Progenitor cell of endocrine pancreas (in vitro differentiated cells): ENCODE measurements at regions not wholly inside any gene's neighbourhood (a gene's known extent, or its start where the extent isn't known, plus 50 kb on each side); places are given as distances from the start of the nearest gene placed in this dataset.

ENCODE experiments used
- DNase-seq: peaks from one replicate; pipeline ENCODE4 v3.0.0; 2021; ENCODE audit warnings: low spot score; ENCODE audit not compliant: unreplicated experiment
- H3K27ac Mint-ChIP-seq: 2 replicates; pipeline ENCODE4 v1.8.0; 2021; ENCODE audit warnings: mild to moderate bottlenecking, moderate library complexity, mixed read lengths
- H3K27me3 Mint-ChIP-seq: 2 replicates; pipeline ENCODE4 v1.8.0; 2021; ENCODE audit warnings: mixed read lengths
- H3K36me3 Mint-ChIP-seq: 2 replicates; pipeline ENCODE4 v1.8.0; 2022; ENCODE audit warnings: mixed read lengths; ENCODE audit not compliant: insufficient read depth
- H3K4me1 Mint-ChIP-seq: 2 replicates; pipeline ENCODE4 v1.8.0; 2021; ENCODE audit warnings: low read depth, mixed read lengths
- H3K4me3 Mint-ChIP-seq: 2 replicates; pipeline ENCODE4 v1.8.0; 2021; ENCODE audit warnings: low read depth, mild to moderate bottlenecking, moderate library complexity, mixed read lengths
- H3K9me3 Mint-ChIP-seq: 2 replicates; pipeline ENCODE4 v1.8.0; 2021; ENCODE audit warnings: low read depth, mixed read lengths
- TF ChIP-seq, protein P1 (sequence below): fragments of 200-600 bp; sonication (generic); IDR thresholded peaks from one replicate; pipeline ENCODE4 v1.5.0; 2021; ENCODE audit warnings: antibody characterized with exemption, mild to moderate bottlenecking; ENCODE audit not compliant: unreplicated experiment

DNA sequence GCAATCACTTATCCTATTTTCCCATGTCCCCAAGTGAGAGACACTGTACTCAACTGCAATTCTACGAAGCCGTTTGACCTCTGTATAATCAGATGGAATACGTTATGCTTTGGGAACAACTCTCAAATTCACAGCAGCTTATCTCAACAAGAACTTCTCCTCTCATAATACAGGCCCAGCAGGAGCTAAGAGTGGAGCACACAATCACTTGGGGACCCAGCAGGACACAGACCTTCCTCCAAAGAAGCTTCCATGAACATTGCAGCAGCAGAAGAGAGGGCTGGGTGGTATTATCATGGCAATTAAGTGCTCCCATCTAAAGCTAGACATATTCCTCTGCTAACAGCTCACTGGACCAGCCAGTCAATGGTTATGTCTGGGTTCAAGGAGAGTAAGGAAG, 428.3 kb upstream of the MIR17HG start:
- H3K36me3 Mint-ChIP-seq: no peaks in the 10 kb centered on the region
- TF ChIP-seq, protein P1, sequence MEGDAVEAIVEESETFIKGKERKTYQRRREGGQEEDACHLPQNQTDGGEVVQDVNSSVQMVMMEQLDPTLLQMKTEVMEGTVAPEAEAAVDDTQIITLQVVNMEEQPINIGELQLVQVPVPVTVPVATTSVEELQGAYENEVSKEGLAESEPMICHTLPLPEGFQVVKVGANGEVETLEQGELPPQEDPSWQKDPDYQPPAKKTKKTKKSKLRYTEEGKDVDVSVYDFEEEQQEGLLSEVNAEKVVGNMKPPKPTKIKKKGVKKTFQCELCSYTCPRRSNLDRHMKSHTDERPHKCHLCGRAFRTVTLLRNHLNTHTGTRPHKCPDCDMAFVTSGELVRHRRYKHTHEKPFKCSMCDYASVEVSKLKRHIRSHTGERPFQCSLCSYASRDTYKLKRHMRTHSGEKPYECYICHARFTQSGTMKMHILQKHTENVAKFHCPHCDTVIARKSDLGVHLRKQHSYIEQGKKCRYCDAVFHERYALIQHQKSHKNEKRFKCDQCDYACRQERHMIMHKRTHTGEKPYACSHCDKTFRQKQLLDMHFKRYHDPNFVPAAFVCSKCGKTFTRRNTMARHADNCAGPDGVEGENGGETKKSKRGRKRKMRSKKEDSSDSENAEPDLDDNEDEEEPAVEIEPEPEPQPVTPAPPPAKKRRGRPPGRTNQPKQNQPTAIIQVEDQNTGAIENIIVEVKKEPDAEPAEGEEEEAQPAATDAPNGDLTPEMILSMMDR: no peak
- H3K4me3 Mint-ChIP-seq: no peak overlapping the region
- no peak overlapping the region for H3K27ac Mint-ChIP-seq
- peaks cover 3% of the 10 kb centered on the region for H3K4me1 Mint-ChIP-seq
- H3K9me3 Mint-ChIP-seq: no peaks in the 10 kb centered on the region
- DNase-seq: no peak
- no peaks in the 10 kb centered on the region for H3K27me3 Mint-ChIP-seq

- Mint-ChIP-seq H3K27ac (no peak overlapping the region), H3K9me3 (peaks cover 3% of the 10 kb centered on the region), H3K4me1 (peaks cover 6% of the 10 kb centered on the region), H3K4me3 (no peak overlapping the region), H3K36me3 (no peaks in the 10 kb centered on the region), H3K27me3 (peaks cover 16% of the 10 kb centered on the region)
- no peak for DNase-seq
- TF ChIP-seq, protein P1: no peak
Observed at GRCh38 chr13:90926459-90926858, 421.0 kb upstream of the MIR17HG start.

DNA sequence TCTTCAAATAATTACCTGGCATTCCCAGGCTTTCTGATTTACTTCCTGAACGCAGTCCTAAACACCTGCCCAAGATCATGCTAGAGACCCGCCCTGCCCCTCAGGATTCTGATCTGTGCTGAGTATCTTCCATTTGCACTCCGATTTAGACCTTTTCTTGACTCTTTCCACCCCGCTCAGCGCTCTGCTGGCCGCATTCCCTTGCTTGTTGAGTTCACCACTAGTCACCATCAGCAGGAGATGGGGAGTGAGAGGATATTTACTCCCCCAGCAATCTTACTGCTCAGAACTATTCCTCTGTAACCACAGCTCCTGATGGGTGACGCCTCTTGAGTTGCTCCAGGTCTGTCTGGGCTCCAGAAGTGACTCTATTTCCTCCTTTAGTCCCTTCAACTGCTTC, 419.4 kb upstream of the MIR17HG start:
- no peak overlapping the region for H3K4me3 Mint-ChIP-seq
- no peaks in the 10 kb centered on the region for H3K36me3 Mint-ChIP-seq
- H3K27ac Mint-ChIP-seq: no peak overlapping the region
- peaks cover 3% of the 10 kb centered on the region for H3K9me3 Mint-ChIP-seq
- H3K4me1 Mint-ChIP-seq: peaks cover 5% of the 10 kb centered on the region
- TF ChIP-seq, protein P1: no peak
- DNase-seq: no peak
- peaks cover 16% of the 10 kb centered on the region for H3K27me3 Mint-ChIP-seq

- H3K4me3 Mint-ChIP-seq: no peak overlapping the region
- TF ChIP-seq, protein P1: no peak
- DNase-seq: no peak
- H3K27ac Mint-ChIP-seq: no peak overlapping the region
- no peaks in the 10 kb centered on the region for H3K36me3 Mint-ChIP-seq
- H3K4me1 Mint-ChIP-seq: peaks cover 8% of the 10 kb centered on the region
- peaks cover 3% of the 10 kb centered on the region for H3K9me3 Mint-ChIP-seq
- peaks cover 4% of the 10 kb centered on the region for H3K27me3 Mint-ChIP-seq
Observed at GRCh38 chr13:90933097-90933826, 414.2 kb upstream of the MIR17HG start.

DNA sequence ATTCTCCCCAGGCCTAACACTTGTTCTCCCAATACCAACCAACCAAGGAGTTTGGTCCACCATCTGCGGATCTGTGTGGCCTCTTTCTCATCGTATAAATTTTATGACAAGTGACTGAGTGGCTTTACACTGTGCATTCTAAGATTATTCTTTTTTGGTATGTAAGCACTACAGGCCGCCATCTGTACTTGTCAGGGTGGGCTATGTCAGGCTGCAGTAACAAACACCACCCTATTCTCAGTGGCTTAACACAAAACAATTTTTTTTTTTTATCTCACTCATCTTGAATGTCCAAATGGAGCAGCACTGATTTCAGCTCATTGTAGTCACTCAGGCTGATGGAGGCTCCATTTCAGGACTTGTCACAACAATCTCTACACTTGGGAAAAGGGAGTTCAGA, 412.7 kb upstream of the MIR17HG start:
- no peak overlapping the region for H3K4me3 Mint-ChIP-seq
- TF ChIP-seq, protein P1: no peak
- peaks cover 3% of the 10 kb centered on the region for H3K9me3 Mint-ChIP-seq
- DNase-seq: no peak
- H3K27ac Mint-ChIP-seq: no peak overlapping the region
- no peaks in the 10 kb centered on the region for H3K36me3 Mint-ChIP-seq
- no peaks in the 10 kb centered on the region for H3K27me3 Mint-ChIP-seq
- peaks cover 6% of the 10 kb centered on the region for H3K4me1 Mint-ChIP-seq
